Kidney epithelial cell (primary cell): ENCODE measurements at regions not wholly inside any gene's neighbourhood (a gene's known extent, or its start where the extent isn't known, plus 50 kb on each side); places are given as distances from the start of the nearest gene placed in this dataset.
"Not testable (repeated sequence)": the region's sequence is repeated elsewhere in the genome, so short reads cannot be mapped to it uniquely, and the experiment has no call there.

Source experiments
- DNase-seq: peaks from one replicate; pipeline ENCODE4 v3.0.0-alpha.2; 2010; ENCODE audit warnings: low read depth
- H3K27me3 ChIP-seq: 2 replicates; pipeline ENCODE4 v1.6.0; 2011; ENCODE audit warnings: low read length; ENCODE audit not compliant: control insufficient read depth, insufficient read depth
- H3K36me3 ChIP-seq: 2 replicates; pipeline ENCODE4 v1.5.1; 2011; ENCODE audit warnings: low read length; ENCODE audit not compliant: control insufficient read depth, insufficient read depth
- H3K4me3 ChIP-seq: 2 replicates; pipeline ENCODE4 v1.5.1; 2011; ENCODE audit warnings: low read depth, mild to moderate bottlenecking, control low read depth, low read length
- TF ChIP-seq, protein P1 (sequence below): IDR thresholded peaks from 2 replicates; pipeline ENCODE4 v1.5.1; 2011; ENCODE audit warnings: mild to moderate bottlenecking, moderate library complexity, low read length, control low read depth, inconsistent platforms; ENCODE audit not compliant: insufficient read depth, poor library complexity, severe bottlenecking

DNA sequence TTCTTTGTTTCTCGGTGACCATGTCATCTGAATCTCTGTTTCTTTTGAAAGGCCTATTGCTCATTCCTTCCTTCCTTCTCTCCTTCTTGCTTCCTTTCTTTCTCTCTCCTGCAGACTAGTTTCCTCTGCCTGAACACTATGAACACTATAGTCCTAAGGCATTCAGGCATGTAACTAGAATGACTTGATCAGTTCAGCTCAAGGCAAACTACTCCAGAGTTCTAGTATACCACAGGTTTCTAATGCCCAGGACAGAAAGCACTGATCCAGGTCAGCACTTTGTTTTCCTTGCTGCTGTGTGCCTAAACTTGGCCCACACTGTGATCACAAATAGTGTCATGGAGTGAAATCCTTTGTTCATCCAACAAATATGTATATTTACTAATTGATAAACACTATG is 324.1 kb upstream of the GJE1 start:
- DNase-seq, result no peak
- no peak overlapping the region for H3K4me3 ChIP-seq
- H3K36me3 ChIP-seq, result no peaks in the 10 kb centered on the region
- H3K27me3 ChIP-seq, result no peaks in the 10 kb centered on the region
- TF ChIP-seq, protein P1, sequence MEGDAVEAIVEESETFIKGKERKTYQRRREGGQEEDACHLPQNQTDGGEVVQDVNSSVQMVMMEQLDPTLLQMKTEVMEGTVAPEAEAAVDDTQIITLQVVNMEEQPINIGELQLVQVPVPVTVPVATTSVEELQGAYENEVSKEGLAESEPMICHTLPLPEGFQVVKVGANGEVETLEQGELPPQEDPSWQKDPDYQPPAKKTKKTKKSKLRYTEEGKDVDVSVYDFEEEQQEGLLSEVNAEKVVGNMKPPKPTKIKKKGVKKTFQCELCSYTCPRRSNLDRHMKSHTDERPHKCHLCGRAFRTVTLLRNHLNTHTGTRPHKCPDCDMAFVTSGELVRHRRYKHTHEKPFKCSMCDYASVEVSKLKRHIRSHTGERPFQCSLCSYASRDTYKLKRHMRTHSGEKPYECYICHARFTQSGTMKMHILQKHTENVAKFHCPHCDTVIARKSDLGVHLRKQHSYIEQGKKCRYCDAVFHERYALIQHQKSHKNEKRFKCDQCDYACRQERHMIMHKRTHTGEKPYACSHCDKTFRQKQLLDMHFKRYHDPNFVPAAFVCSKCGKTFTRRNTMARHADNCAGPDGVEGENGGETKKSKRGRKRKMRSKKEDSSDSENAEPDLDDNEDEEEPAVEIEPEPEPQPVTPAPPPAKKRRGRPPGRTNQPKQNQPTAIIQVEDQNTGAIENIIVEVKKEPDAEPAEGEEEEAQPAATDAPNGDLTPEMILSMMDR, result no peak

DNA sequence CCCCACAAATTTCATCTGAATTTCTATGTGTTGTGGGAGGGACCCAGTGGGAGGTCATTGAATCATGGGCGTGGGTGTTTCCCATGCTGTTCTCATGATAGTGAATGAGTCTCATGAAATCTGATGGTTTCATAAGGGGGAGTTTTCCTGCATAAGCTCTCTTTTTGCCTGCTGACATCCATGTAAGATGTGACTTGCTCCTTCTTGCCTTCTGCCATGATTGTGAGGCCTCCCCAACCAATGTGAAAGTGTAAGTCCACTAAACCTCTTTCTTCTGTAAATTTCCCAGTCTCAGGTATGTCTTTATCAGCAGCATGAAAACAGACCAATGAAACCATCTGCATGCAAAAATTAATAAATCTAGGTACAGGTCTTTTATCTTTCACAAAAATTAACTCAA is 331.8 kb upstream of the GJE1 start:
- H3K4me3 ChIP-seq, DNase-seq, H3K27me3 ChIP-seq, H3K36me3 ChIP-seq: not testable (repeated sequence)

DNA sequence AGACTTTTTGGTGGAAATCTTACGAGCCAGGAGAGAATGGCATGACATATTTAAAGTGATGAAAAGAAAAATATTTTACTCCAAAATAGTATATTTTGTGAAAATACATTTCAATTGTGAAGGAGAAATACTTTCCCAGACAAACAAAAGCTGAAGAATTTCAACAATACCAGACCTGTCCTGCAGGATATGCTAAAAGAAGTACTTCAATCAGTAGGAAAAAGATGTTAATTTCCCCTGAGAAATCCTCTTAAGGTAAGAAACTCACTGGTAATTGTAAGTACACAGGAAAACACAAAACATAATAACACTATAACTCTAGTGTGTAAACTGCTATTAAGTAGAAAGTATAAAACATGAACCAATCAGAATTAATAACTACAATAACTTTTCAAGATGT is 341.8 kb upstream of the GJE1 start:
- no peaks in the 10 kb centered on the region for H3K36me3 ChIP-seq
- DNase-seq, result no peak
- H3K4me3 ChIP-seq, result no peak overlapping the region
- TF ChIP-seq, protein P1, result no peak
- no peaks in the 10 kb centered on the region for H3K27me3 ChIP-seq

DNA sequence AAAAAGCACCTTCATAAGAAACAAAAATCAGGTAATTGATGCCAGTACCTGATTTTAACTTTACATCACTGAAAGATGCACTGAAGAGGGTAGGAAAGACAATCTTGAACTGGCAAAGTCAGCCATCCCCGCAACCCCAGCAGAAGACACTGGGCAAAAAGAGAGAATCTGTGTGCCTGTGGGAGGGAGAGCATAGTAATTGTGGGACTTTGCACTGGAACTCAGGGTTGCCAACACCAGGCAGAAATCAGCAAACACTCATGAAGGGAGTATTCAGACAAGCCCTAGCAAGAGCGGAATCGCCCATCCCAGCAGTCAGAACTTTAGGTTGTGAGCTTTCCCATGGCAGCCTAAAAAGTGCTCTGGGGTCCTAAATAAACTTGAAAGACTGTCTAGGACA is 344.6 kb upstream of the GJE1 start:
- no peak for DNase-seq
- TF ChIP-seq, protein P1, result no peak
- Histone ChIP-seq H3K27me3 (no peaks in the 10 kb centered on the region), H3K4me3 (no peak overlapping the region), H3K36me3 (no peaks in the 10 kb centered on the region)

DNA sequence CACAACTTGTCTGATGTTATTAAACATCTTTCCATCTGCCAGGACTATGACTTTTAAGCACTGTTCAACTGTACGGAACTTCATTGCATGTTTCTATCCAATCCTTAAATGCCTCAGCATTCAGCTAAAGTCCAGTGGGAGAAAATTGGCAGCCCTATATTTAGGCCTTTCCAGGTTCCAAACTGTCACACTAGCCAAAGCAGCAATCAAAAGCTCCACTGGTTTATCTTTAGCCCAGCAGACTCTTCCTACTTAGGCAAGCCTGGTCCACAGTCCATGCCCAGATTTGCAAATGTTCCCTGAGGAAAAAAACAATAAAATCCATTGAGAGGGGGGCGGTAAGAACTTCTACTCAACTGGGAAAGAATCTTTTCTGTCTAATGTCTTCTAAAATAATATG is 349.1 kb upstream of the GJE1 start:
- H3K4me3 ChIP-seq, result no peak overlapping the region

DNA sequence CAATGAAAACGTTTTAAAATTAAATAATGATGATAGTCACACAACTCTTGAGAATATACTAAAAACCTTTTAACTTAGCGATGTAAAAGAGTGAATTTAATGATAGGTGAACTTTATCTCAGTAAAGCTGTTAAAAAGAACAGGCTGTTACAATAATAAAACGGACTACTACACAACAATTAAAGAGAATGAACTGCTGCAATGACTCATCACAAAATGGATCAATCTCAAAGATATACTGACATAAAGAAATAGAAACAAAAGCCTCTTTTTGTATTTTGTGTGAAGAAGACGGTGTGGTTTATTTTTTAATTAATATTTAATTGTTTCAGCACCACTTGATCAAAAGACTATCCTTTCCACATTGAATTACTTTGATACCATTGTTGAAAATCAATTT is 352.4 kb upstream of the GJE1 start:
- Histone ChIP-seq H3K36me3 (no peaks in the 10 kb centered on the region), H3K27me3 (no peaks in the 10 kb centered on the region), H3K4me3 (no peak overlapping the region)
- no peak for DNase-seq
- TF ChIP-seq, protein P1, result no peak

More for the DNA sequence above, 349.1 kb upstream of the GJE1 start:
- Histone ChIP-seq H3K27me3 (no peaks in the 10 kb centered on the region), H3K36me3 (no peaks in the 10 kb centered on the region)
- DNase-seq, result no peak
- TF ChIP-seq, protein P1, result no peak

DNA sequence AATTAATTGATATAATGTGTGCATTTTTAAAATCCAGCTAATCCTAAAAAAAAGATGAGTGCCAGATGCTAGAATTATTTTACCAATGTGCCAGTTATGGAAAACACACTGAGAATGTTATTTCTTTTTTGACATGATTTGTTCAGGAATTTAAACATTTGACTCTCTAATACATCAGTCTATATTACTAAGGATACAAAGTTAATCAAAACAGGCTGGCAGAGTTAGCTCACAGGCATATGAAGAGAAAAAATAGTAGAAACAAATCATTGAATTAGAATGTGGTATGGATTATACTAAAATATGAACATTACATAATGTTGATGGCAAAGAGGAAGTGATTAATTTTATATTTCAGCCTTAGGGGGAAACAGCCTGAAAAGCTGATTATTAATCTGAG is 368.3 kb upstream of the GJE1 start:
- H3K4me3 ChIP-seq, result no peak overlapping the region
- no peaks in the 10 kb centered on the region for H3K27me3 ChIP-seq
- TF ChIP-seq, protein P1, result no peak
- no peaks in the 10 kb centered on the region for H3K36me3 ChIP-seq
- DNase-seq, result no peak
